GM21526 (cell line): ENCODE measurements at regions not wholly inside any gene's neighbourhood (a gene's known extent, or its start where the extent isn't known, plus 50 kb on each side); places are given as distances from the start of the nearest gene placed in this dataset.
"Not testable (repeated sequence)": the region's sequence is repeated elsewhere in the genome, so short reads cannot be mapped to it uniquely, and the experiment has no call there.

Experiments
- ATAC-seq: cut with Tn5 transposase; IDR thresholded peaks from one replicate; pipeline ENCODE4 v1.9.1; 2021; ENCODE audit warnings: moderate library complexity; ENCODE audit not compliant: unreplicated experiment, low FRiP score

DNA sequence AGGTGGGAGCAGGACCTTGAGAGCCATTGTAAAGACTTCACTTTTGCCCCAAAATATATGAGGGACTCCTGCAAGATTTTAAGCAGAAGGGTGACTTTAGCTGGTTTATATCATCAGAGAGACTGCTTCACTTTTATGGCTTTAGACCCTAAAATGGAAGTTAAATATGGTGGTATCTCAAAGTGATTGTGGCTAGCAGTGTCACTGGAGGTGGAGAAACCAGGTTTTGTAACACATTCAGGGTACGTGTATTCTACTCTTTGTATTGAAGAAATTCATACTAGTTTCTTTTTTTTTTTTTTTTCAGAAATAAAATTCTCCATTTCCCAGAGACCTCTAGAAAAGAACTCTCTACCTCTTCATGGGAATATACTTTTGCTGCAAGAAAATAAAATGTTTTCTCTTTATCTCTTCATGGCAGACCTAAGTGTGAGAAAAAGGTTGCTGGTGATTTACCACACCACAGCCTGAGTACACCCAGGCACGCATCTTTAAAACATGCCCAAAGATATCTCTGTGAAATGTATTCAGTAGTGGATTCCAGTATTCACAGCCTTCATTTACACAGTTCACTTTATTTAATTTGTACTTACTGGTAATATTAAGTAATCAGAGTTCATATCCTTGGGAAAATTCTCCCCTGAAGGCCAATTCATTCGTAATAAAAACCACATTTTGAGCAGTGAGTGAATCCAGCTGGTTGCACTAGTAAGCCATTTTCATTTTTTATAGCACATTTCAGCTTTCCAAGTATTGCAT is 74.3 kb upstream of the GUCY1A1 start:
- no peak for ATAC-seq

DNA sequence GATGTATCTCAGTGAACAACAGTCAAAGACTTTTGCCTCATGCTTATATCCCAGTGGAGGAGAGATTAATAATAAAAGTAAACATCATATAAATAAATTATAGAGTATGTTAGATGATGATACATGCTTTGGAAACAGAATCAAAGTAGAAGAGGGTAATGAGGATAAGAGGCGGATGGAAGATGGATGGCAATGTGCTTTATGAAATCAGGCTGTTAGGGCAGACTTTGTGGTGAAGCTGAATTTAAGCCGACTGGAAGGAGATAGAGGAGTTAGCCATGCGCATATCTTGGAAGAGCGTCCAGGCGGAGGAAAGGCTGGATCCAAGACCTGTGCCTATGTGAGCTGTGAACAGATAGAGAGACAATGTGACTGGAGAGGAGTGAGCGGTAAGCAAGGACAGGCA is 74.9 kb upstream of the GUCY1A1 start:
- ATAC-seq: no peak

DNA sequence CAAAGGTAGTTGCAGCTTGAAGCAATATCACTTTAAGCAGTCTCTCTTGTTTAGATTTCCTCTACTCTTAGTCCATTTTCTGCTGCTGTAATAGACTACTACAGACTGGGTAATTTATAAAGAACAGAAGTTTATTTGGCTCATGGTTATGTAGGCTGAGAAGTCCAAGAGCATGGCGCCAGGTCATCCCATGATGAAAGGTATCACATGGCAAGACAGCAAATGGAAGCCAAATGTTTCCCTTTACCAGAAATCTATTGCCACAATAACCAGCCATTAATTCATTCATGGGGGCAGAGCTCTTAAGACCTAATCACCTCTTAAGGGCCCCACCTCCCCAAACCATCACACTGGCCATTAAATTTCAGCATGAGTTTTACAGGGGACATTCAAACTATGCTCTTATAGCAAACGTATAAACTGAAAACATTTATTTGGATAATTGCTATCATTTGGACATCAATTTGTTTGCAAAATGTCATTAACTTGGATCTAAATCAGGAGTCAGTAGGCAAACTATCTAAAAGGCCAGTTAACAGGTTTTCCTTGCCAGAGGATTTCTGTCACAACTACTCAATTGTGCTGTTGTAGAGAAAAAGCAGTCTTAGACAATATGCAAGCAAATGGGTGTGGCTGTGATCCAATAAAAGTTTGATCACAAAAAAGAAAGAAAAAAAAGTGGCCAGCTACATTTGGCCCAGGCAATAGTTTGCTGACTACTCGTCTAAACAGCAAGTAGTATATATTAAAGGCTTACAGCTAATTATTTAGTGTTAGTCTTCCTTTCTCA is 75.7 kb upstream of the GUCY1A1 start:
- no peak for ATAC-seq

DNA sequence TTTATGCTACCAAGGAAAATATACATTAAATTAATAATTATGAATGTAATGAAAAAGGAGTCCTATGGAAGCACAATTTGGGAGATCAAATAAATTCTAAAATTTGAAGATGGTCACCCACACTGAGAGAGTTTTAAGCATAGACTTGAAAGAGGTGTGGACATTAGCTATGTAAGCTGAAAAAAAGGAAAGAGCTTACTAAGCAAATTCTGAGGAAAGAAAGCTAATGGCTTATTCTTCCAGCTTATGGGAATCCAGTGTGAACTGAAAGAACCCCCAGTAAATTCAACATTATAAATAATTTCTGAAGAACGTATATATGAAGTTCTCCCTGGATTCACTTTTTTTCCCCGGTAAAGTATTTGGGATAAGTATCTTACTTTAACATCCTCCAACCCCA is 78.2 kb upstream of the GUCY1A1 start:
- ATAC-seq: no peak

DNA sequence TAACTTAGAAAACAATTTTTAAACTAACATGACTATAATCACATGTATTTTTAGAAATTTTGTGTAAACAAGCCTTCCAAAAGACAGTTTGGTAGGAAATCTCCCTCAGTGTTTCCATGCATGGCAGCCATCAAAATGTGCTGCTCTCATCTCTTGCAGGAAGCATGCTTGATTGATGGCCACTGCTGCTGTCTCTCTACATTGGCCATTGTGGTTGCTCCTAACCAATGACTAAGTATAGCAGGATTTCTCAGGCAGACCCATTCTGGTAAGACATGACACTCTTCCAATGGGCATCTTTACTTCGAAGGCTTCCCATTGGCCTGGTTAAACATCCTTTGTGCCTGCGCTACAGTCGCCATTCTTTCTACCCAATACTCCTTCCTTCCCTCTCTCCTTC is 78.9 kb upstream of the GUCY1A1 start:
- no peak for ATAC-seq

DNA sequence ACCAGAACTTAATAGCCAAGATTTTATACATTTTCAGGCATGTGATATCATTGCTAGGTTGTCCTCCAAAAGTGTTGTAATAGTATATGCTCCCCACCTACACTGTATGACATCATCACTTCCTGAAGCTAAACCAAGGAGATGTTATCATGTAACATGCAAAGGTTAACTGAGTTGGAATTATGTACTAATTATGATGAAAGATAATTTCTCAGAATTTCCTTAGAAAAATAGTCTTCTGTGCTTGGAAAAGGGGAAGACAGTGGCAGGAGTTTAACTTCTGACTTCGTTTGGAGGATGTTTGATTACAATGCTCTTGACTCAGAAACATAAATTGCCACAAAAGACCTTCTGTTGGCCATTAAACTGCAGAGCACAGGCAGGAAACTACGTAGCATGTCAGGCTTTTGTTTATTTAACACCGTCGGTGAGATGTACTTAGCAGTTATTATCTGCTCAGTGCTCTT is 83.6 kb upstream of the GUCY1A1 start:
- no peak for ATAC-seq

DNA sequence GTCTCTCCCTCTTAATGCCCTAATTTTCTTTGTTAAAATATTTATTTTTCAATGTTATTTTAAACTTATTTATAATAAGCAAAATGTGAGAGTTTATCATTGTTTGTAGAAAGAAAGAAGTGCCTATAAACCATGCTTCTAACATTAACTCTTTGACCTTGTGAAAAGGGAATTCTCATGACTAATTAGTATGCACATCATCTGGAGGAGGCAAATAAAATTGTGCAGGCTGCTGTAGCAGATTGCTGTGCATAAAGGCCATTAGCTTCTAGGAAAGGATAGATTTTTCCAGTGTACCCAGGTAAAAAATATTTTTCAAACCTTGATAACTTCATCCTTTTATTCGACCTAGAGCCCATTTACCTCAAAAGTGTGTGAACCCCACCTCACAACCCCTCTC is 84.6 kb upstream of the GUCY1A1 start:
- no peak for ATAC-seq

DNA sequence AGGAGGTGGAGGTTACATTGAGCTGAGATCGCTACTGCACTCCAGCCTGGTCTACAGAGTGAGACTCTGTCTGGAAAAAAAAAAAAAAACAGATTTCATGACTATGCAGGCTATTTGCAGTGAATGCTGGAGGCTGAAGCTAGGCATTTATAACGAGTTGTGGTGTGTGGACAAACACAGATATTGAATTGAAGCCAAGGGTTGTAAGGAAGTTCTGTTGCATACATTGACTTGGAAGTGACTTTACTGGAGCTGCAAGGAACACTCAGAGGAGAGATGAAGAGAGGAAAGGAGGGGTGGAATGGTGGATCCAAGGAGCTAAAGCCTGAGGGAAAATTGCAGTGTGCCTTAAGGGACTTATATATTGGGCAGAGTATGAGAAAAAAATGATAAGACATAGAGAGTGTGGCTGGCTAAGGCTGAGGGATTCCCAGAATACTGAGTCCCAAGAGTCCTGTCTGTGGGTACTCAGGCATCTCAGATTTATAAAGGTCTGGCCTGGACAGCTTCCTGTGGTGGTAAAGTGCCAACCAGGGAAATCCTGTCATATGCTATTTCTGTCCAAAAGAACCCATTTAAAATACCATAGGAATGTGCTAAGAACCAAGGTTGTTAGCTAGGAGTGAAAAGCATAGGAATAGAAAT is 87.8 kb upstream of the GUCY1A1 start:
- no peak for ATAC-seq

DNA sequence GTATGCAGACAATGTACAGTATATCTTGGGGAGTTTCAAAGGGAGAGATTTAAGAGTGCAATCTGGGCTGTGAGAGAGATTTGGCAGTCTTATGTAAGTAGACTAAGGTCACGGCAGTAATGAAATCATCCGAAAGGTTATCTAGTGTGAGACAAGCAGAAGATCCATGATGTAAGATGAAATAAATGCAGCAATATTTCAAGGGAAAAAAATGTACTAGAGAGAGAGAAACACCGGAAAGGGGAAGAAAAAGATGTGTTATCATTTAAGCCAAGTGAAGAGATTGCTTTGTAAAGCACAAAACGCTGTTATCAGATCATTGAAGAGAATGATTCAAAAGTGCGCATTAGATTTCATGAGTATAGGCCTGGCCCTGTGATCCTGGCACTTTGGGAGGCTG is 88.4 kb upstream of the GUCY1A1 start:
- ATAC-seq: no peak

DNA sequence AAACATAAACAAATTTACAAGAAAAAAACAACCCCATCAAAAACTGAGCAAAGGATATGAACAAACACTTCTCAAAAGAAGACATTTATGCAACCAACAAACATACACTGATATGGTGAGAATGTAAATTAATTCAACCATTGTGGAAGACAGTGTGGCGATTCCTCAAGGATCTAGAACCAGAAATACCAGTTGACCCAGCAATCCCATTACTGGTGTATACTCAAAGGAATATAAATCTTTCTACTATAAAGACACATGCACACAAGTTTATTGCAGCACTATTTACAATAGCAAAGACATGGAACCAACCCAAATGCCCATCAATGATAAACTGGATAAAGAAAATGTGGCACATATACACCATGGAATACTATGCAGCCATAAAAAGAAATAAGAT is 92.3 kb upstream of the GUCY1A1 start:
- ATAC-seq: not testable (repeated sequence)

DNA sequence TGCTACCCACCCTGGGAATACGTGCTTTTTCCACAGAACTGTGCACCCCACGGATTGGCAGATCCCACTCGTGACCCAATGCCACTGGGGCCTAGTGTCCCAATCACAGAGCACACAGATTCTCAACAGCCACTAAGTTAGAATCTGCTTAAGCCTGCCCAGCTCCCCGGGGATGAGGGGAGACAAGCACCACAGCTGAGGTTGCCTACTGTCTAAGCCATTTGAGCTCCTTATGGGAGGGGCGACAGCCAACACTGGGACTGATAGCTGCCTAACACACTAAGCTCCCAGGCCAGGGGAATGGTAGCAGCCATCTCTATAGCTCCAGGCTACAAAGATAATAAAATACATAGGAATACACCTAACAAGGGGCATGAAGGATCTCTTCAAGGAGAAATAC is 93.5 kb upstream of the GUCY1A1 start:
- ATAC-seq: no peak

DNA sequence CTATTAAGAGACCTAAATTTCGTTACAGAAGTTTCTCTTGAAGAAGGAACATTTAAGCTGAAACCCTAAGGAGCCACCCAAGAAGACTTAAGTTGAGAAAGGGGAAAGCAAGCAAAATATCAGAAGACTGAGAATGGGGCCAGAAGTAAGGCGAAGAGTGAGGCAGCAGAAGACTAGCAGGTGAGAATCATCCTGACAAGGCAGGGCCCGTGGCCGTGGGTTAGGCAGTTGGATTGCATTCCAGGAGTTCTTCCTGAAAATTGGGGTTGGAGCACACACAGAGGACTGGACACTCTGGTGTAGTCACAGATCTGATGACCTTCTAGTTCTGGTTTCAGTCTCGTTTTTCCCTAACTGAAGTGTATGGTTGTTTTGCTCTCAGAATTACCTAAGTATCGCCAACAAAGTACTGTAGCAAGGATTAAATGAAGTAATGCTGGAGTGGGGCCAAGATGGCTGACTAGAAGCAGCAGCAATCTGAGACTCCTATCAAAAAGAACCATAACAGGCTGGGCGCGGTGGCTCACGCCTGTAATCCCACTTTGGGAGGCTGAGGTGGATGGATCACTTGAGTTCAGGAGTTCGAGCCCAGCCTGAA is 94.4 kb upstream of the GUCY1A1 start:
- no peak for ATAC-seq

DNA sequence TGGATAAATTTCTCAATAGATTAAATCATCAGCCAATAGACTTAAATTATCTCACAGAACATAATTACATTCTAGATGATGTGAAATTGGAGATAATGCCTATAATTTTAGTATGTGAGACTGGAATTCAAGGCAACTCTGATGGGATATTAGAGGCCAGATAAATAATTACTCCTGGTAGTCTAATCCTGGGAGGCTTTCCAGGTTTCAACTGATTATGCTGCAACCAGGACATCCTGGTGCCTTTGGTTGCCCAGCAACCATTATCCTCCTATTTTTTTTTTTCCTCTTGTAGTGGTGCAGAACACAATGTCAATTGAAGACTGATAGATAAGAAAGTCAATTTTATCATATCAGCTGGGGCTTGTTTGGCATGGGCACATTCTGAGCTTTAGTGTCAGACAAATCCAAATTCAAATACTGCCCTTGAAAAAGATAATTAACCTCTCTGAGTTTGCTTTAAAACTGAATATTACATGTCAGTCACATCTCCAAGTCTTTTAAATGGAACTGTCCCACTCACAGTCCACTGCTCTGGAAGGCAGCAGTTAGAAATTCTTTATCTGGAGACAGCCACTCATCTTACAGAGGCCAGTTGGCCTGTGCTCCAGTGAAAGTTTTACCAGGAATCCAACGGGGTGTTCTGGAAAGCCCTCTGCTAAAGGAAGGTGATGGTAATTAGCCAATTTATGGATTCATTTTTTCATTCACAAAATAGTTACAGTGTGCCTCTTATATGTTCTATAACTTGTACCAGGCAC is 95.3 kb upstream of the GUCY1A1 start:
- ATAC-seq: no peak

DNA sequence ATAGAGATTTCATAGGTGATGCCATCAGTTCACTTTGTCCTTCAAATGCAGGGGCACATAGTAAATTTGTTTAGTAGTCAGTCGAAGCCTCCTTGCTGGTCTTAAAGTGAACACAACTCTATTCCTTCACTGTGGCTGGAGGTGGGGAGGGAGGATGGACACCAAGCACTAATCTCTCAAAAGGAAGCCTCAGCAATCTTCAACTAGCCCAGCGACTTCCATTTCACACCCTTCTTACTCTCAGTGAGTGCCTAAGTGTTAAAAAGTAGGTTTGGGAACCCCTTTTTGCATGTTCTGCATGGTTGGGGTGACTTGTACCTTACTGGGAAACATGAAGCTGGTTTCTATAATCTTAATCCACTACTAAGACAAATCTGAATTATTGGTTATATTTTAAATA is 96.0 kb upstream of the GUCY1A1 start:
- ATAC-seq: no peak

DNA sequence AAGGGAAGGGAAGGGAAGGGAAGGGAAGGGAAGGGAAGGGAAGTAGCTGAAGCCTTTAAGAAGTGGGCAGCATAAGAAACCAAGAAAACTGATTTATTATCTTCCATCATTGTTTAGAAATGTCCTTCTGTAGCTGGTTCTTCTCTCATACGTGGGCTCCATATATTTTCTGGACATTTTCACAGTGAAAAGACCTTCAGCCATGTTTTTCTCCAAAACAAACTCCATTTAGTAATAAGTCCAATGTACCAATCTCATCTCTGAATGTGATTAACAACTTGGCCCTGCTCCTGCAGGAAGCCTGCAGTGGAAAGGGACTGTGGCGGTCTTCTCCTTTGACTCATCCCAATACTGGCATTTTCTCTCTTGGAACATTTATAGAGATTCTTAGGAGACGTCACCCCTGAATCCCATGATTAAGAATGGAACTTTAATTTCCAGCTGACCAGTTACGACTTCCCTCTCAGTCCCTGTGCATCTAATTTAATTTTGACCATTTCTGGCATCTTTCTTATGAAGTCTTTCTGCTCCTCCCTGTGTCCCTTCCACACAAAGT is 96.6 kb upstream of the GUCY1A1 start:
- no peak for ATAC-seq

DNA sequence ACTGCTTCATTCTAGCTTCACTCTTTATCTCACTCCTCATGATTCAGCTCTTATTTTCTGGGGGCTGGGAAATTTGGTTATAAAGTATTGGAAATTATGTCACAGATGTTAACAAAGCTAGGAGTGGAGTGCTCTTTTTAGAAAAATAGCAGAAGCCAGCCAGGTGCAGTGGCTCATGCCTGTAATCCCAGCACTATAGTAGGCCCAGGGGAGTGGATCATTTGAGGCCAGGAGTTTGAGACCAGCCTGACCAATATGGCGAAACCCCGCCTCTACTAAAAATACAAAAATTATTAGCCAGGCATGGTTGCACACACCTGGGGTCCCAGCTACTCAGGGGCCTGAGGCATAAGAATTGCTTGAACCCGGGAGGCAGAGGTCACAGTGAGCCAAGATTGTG is 97.2 kb upstream of the GUCY1A1 start:
- no peak for ATAC-seq

DNA sequence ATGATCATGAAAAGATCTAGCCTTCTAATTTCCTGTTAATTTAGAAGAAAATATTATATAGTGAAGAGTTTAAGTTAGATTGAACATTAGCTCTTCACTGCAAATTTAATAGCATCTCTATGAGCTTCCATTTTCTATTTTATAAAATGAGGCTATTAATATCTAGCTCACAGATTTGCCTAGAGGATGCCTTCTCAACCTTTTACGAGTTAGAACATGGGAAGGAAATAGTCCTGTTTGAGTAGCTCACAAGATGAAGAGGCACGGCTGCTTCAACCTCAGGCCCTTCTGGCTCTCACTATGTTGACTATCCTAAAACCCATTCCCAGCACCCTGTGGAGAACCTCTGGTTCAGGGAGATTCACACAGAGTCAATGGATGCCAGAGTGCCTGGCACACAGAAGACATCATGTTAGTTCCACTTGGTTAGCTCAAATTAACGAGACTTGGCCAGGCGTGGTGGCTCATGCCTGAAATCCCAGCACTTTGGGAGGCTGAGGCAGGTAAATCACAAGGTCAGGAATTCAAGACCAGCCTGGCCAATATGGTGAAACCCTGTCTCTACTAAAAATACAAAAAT is 97.9 kb upstream of the GUCY1A1 start:
- no peak for ATAC-seq

DNA sequence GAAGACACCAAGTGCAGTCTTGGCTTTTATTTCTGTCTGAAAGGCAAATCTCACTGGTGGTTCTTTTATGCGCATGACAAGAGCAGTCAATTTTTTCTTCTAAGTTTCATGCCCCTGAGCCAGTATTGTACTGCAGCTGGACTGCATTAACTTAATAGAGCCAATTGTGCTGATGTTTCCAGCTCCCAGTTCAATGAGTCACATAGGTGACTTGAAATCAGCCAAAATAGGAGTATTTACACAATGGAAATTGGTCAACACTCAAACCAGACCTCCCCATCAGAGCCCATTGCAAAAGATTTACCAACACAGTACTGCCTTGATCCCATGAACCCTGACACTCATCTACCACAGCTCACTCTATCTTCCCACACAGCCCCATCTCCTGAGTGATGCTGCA is 100.3 kb upstream of the GUCY1A1 start:
- no peak for ATAC-seq

DNA sequence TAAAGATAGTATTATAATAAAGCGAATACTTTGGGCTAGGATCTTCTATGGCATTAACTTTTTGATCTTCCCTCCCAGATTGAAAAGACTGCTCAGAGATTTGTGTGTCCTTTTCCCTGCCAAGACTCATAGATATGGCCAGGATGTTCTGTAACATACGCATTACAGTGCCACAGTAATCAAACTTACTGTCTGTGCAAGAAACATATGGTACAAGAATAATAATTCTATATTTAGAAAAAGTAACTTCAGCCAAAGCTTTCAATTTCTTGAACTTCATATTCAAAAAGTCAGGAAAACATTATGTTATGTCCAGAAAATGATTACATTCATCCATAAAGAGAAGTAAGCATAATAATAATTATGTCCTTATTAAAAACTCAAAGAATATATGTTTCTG is 100.9 kb upstream of the GUCY1A1 start:
- ATAC-seq: no peak

DNA sequence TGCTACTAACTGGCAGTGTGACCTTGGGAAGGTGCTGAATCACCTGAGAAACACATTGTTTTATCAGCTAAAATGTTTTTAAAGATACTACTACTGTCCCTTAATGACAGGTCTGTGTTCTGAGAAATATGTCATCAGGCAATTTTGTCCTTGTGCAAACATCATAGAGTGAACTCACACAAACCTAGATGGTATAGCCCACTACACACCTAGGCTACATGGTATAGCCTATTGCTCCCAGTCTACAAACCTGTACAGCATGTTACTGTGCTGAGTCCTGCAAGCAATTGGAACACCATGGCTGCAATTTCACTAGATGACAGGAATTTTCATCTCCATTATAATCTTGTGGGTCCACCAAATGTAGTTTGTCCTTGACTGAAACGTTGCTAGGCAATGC is 101.3 kb upstream of the GUCY1A1 start:
- ATAC-seq: no peak
